Chondrocyte (in vitro differentiated cells): ENCODE measurements at regions not wholly inside any gene's neighbourhood (a gene's known extent, or its start where the extent isn't known, plus 50 kb on each side); places are given as distances from the start of the nearest gene placed in this dataset.

Experiments
- DNase-seq: peaks from one replicate; pipeline ENCODE4 v3.0.0; 2021; ENCODE audit warnings: mixed read lengths, low spot score
- H3K27ac Mint-ChIP-seq: one replicate; pipeline ENCODE4 v1.8.0; 2021; ENCODE audit warnings: mild to moderate bottlenecking, moderate library complexity, mixed read lengths; ENCODE audit not compliant: unreplicated experiment
- H3K27me3 Mint-ChIP-seq: 2 replicates; pipeline ENCODE4 v1.8.0; 2021; ENCODE audit warnings: low read depth, mixed read lengths
- H3K36me3 Mint-ChIP-seq: 2 replicates; pipeline ENCODE4 v1.8.0; 2021; ENCODE audit warnings: low read depth, mixed read lengths
- H3K4me1 Mint-ChIP-seq: 2 replicates; pipeline ENCODE4 v1.8.0; 2021; ENCODE audit warnings: low read depth, mild to moderate bottlenecking, mixed read lengths
- H3K4me3 Mint-ChIP-seq: one replicate; pipeline ENCODE4 v1.8.0; 2021; ENCODE audit warnings: mild to moderate bottlenecking, moderate library complexity, mixed read lengths; ENCODE audit not compliant: unreplicated experiment
- H3K9me3 Mint-ChIP-seq: 2 replicates; pipeline ENCODE4 v1.8.0; 2021; ENCODE audit warnings: low read depth, mixed read lengths
- CTCF ChIP-seq: fragments of 200-600 bp; sonication (generic); IDR thresholded peaks from 2 replicates; pipeline ENCODE4 v1.5.0; 2021; ENCODE audit warnings: antibody characterized with exemption, mild to moderate bottlenecking, moderate library complexity

DNA sequence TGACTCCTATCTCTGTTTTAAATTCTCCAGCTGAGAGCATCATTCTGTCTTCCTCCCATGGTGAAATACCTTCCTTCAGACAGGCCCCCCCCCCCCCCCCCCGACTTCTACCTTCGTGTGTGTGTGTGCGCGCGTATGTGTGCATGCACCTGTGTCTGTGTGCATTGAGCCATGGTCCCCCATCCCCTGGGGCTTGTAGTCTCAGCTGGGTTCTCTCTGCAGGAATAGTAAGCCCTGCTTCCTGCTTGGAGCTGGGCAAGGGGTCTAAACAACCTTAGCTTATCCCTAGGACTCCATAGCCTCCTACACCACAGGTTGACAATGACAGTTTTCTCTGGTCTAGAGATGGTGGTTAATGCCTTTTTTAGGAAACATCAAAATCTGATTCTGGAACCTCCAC lies 427.5 kb upstream of the KLHL29 start:
- Mint-ChIP-seq H3K36me3 (no peaks in the 10 kb centered on the region), H3K27ac (no peak overlapping the region), H3K4me1 (no peaks in the 10 kb centered on the region), H3K27me3 (peaks cover 7% of the 10 kb centered on the region), H3K4me3 (no peak overlapping the region), H3K9me3 (no peaks in the 10 kb centered on the region)
- no peak for DNase-seq
- TF ChIP-seq CTCF: no peak

GRCh38 chr2:22958308-22958707 lies 426.7 kb upstream of the KLHL29 start:
- no peak overlapping the region for H3K27ac Mint-ChIP-seq
- DNase-seq: no peak
- no peak for TF ChIP-seq CTCF
- peaks cover 11% of the 10 kb centered on the region for H3K27me3 Mint-ChIP-seq
- no peak overlapping the region for H3K4me3 Mint-ChIP-seq
- H3K36me3 Mint-ChIP-seq: no peaks in the 10 kb centered on the region
- no peaks in the 10 kb centered on the region for H3K9me3 Mint-ChIP-seq
- no peaks in the 10 kb centered on the region for H3K4me1 Mint-ChIP-seq

DNA sequence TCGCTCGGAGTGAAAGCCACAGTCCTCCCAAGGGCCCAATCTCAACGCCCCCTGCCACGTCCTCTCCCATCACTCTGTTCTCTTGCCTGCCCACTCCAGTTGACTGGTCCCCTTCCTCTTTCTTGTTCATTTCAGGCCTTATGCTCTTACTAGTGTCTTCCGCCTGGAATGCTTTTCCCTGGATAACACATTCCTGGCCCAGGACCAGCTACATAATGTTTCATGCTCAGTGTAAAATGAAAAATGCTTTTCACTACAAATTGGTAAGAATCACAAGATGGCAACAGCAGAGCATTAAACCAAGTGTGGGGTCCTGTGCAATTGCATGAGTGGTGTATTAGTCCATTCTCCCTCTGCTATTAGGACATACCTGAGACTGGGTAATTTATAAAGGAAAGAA lies 417.2 kb upstream of the KLHL29 start:
- Mint-ChIP-seq H3K36me3 (no peaks in the 10 kb centered on the region), H3K27me3 (peaks cover 6% of the 10 kb centered on the region), H3K9me3 (peaks cover 4% of the 10 kb centered on the region), H3K4me1 (no peaks in the 10 kb centered on the region), H3K4me3 (no peak overlapping the region), H3K27ac (no peak overlapping the region)
- TF ChIP-seq CTCF: no peak
- DNase-seq: no peak

DNA sequence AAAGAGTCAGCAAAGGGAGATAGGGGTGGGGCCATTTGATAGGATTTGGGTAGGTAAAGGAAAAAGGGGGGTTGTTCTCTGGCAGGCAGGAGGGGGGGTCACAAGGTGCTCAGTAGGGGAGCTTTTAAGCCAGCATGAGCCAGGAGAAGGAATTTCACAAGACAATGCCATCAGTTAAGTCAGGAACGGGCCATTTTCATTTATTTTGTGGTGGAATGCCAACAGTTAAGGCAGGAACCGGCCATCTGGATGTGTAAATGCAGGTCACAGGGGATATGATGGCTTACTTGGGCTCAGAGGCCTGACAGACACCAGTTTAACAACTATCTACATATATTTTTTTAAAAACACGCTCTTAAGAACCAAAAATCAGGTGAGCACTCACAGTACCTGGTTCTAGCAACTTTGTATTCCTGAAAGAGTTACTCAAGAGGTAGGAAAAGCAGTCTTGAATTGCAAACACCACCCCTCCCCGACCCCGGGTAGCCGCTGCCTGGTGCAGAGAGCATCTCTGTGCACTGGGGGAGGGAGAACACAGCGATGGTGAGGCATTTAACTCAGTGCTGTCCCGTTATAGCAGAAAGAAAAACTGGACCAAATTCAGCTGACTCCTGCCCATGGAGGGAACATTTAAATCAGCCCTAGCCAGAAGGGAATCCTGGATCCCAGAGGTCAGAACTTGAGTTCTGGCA lies 414.5 kb upstream of the KLHL29 start:
- DNase-seq: no peak
- no peak overlapping the region for H3K4me3 Mint-ChIP-seq
- H3K36me3 Mint-ChIP-seq: no peaks in the 10 kb centered on the region
- peaks cover 2% of the 10 kb centered on the region for H3K27me3 Mint-ChIP-seq
- H3K4me1 Mint-ChIP-seq: no peaks in the 10 kb centered on the region
- no peak for TF ChIP-seq CTCF
- no peak overlapping the region for H3K27ac Mint-ChIP-seq
- peaks cover 6% of the 10 kb centered on the region for H3K9me3 Mint-ChIP-seq

GRCh38 chr2:22970991-22971390 lies 414.0 kb upstream of the KLHL29 start:
- no peak overlapping the region for H3K27ac Mint-ChIP-seq
- no peaks in the 10 kb centered on the region for H3K4me1 Mint-ChIP-seq
- H3K4me3 Mint-ChIP-seq: no peak overlapping the region
- TF ChIP-seq CTCF: no peak
- H3K36me3 Mint-ChIP-seq: no peaks in the 10 kb centered on the region
- no peak for DNase-seq
- peaks cover 6% of the 10 kb centered on the region for H3K9me3 Mint-ChIP-seq
- H3K27me3 Mint-ChIP-seq: peaks cover 2% of the 10 kb centered on the region
